HepG2 (cell line): ENCODE measurements at regions not wholly inside any gene's neighbourhood (a gene's known extent, or its start where the extent isn't known, plus 50 kb on each side); places are given as distances from the start of the nearest gene placed in this dataset.
A peak's percentile ranks its signal among the peaks of the same experiment; 100 is the strongest.
"Not testable (repeated sequence)": the region's sequence is repeated elsewhere in the genome, so short reads cannot be mapped to it uniquely, and the experiment has no call there.

Experiments used
- ATAC-seq: fragments of 200-7000 bp; cut with Tn5 transposase; 3 replicates; pipeline ENCODE4 v1.9.1; 2020; ENCODE audit warnings: mild to moderate bottlenecking, moderate library complexity
- BruUV-seq: library from RNA; stranded (reverse); fragments of 400-500 nt; replicated peaks from 2 replicates; lab custom pipeline; 2021; lab: Mats Ljungman, UMichigan
- CTCF ChIA-PET: fragments of 300-600 bp; formaldehyde crosslinking; extraction: SDS; loops from one replicate; lab custom pipeline; 2021; ENCODE audit warnings: low total read pairs, inconsistent platforms, low intra/inter-chr PET ratio; lab: Yijun Ruan, JAX
- POLR2A ChIA-PET: fragments of 350-600 bp; sonication (Branson Sonifier 250); formaldehyde crosslinking; loops from one replicate; lab custom pipeline; 2020; ENCODE audit warnings: antibody characterized with exemption, inconsistent platforms; lab: Yijun Ruan, JAX
- DNase-seq: peaks from one replicate; pipeline ENCODE4 v3.0.0-alpha.2; 2015; ENCODE audit warnings: low spot score
- FAIRE-seq: peaks from 3 replicates; lab custom pipeline; 2011; peaks lifted over from hg19 to GRCh38; lab: Jason Lieb, UNC
- H2AFZ ChIP-seq: one replicate; pipeline ENCODE4 v1.6.1; 2011; ENCODE audit warnings: low read length, inconsistent platforms
- H3K27ac ChIP-seq: fragments of 300-600 bp; 3 replicates; pipeline ENCODE4 v1.8.0; 2011; ENCODE audit warnings: mixed run types, mild to moderate bottlenecking, mixed read lengths, low read length, inconsistent platforms; ENCODE audit not compliant: insufficient read depth; ENCODE audit errors: extremely low read length
- H3K27me3 ChIP-seq, 2 experiments: fragments of 200-600 bp in 1 of 2; 2 replicates in 1 of 2; 3 replicates in 1 of 2; pipeline versions ENCODE4 v1.6.0 to v1.8.0; 2011; ENCODE audit warnings: low read length in 2 of 2, mild to moderate bottlenecking in 2 of 2, moderate library complexity in 2 of 2, inconsistent platforms in 1 of 2; ENCODE audit not compliant: insufficient read depth in 2 of 2, control insufficient read depth in 1 of 2
- H3K36me3 ChIP-seq, 2 experiments: fragments of 200-600 bp in 1 of 2; replicated peaks in 1 of 2; 2 replicates in 1 of 2; 3 replicates in 1 of 2; pipeline versions ENCODE4 v1.5.1 to v1.8.0; 2011; ENCODE audit warnings: low read length in 2 of 2, inconsistent platforms in 1 of 2; ENCODE audit not compliant: insufficient read depth in 2 of 2, control insufficient read depth in 1 of 2
- H3K4me1 ChIP-seq: 2 replicates; pipeline ENCODE4 v1.5.1; 2012; ENCODE audit warnings: low read length, inconsistent platforms; ENCODE audit not compliant: insufficient read depth
- H3K4me2 ChIP-seq: 2 replicates; pipeline ENCODE4 v1.6.0; 2011; ENCODE audit warnings: low read depth, low read length, inconsistent platforms
- H3K4me3 ChIP-seq, 3 experiments: fragments of 200-600 bp in 1 of 3; sonication (generic), shearing (Covaris generic) in 1 of 3; replicated peaks in 1 of 3; 2 replicates each; pipeline ENCODE4 v1.5.1; 2011 to 2016; ENCODE audit warnings: low read length in 3 of 3, inconsistent platforms in 2 of 3, low read depth in 2 of 3, mild to moderate bottlenecking in 2 of 3, control low read depth in 1 of 3, mixed read lengths in 1 of 3; ENCODE audit not compliant: insufficient read depth in 1 of 3
- H3K79me2 ChIP-seq: one replicate; pipeline ENCODE4 v1.6.1; 2011; ENCODE audit warnings: low read length, inconsistent platforms; ENCODE audit not compliant: insufficient read depth
- H3K9ac ChIP-seq: 2 replicates; pipeline ENCODE4 v1.6.0; 2011; ENCODE audit warnings: mild to moderate bottlenecking, low read depth, low read length, inconsistent platforms; ENCODE audit not compliant: insufficient read depth
- H3K9me3 ChIP-seq: 2 replicates; pipeline ENCODE4 v1.5.1; 2012; ENCODE audit warnings: mild to moderate bottlenecking, low read length
- H4K20me1 ChIP-seq: 2 replicates; pipeline ENCODE4 v1.6.0; 2011; ENCODE audit warnings: inconsistent platforms, mild to moderate bottlenecking, low read length, moderate library complexity; ENCODE audit not compliant: insufficient read depth
- ATF2 ChIP-seq: sonication (generic); formaldehyde crosslinking; IDR thresholded peaks from 2 replicates; pipeline ENCODE4 v1.4.0; 2020; ENCODE audit warnings: missing genetic modification reagents
- CHD4 ChIP-seq: fragments of 200-600 bp; sonication (generic); IDR thresholded peaks from 2 replicates; pipeline ENCODE4 v1.7.0; 2017; ENCODE audit warnings: mild to moderate bottlenecking, low read length, borderline replicate concordance
- DNMT1 ChIP-seq: sonication (generic); formaldehyde crosslinking; IDR thresholded peaks from 2 replicates; pipeline ENCODE4 v1.5.1; 2020; ENCODE audit warnings: mild to moderate bottlenecking, missing genetic modification reagents
- EZH2 ChIP-seq: conservative IDR thresholded peaks from 2 replicates; pipeline ENCODE4 v1.6.1; 2012; ENCODE audit warnings: mild to moderate bottlenecking, low read depth, low read length, moderate library complexity
- FOXM1 ChIP-seq: sonication (generic); formaldehyde crosslinking; IDR thresholded peaks from 2 replicates; pipeline ENCODE4 v1.5.0; 2020; ENCODE audit warnings: missing genetic modification reagents
- MAFF ChIP-seq: IDR thresholded peaks from 2 replicates; pipeline ENCODE4 v1.6.1; 2011; ENCODE audit warnings: low read depth, low read length, improper control_type of control experiment
- MAFK ChIP-seq, 2 experiments: IDR thresholded peaks in 1 of 2; conservative IDR thresholded peaks in 1 of 2; 2 replicates each; pipeline ENCODE4 v1.6.1; 2011; ENCODE audit warnings: improper control_type of control experiment in 2 of 2, low read length in 2 of 2
- MYC ChIP-seq: sonication (generic); formaldehyde crosslinking; IDR thresholded peaks from 2 replicates; pipeline ENCODE4 v1.9.0; 2021; ENCODE audit warnings: missing genetic modification reagents, borderline replicate concordance
- RBM39 ChIP-seq: fragments of 200-400 bp; formaldehyde crosslinking; IDR thresholded peaks from one replicate; pipeline ENCODE4 v1.6.1; 2018; ENCODE audit warnings: antibody characterized with exemption, mild to moderate bottlenecking, low read depth, low read length; ENCODE audit not compliant: poor library complexity, severe bottlenecking
- SALL2 ChIP-seq: sonication (generic); formaldehyde crosslinking; IDR thresholded peaks from 2 replicates; pipeline ENCODE4 v1.8.1; 2023; ENCODE audit warnings: mild to moderate bottlenecking, missing genetic modification reagents, inconsistent platforms
- STAT5B ChIP-seq: sonication (generic); formaldehyde crosslinking; IDR thresholded peaks from 2 replicates; pipeline ENCODE4 v1.4.0; 2020; ENCODE audit warnings: missing genetic modification reagents
- TERF1 ChIP-seq: sonication (generic); formaldehyde crosslinking; IDR thresholded peaks from 2 replicates; pipeline ENCODE4 v1.8.0; 2022; ENCODE audit warnings: mild to moderate bottlenecking, missing genetic modification reagents, moderate library complexity
- ZNF253 ChIP-seq: sonication (generic); formaldehyde crosslinking; IDR thresholded peaks from 2 replicates; pipeline ENCODE4 v1.8.0; 2022; ENCODE audit warnings: mild to moderate bottlenecking, missing genetic modification reagents, borderline replicate concordance
- ZNF607 ChIP-seq: sonication (generic); formaldehyde crosslinking; IDR thresholded peaks from 2 replicates; pipeline ENCODE4 v1.5.1; 2020; ENCODE audit warnings: missing genetic modification reagents, mild to moderate bottlenecking, borderline replicate concordance
- ZSCAN21 ChIP-seq: sonication (generic); formaldehyde crosslinking; IDR thresholded peaks from 2 replicates; pipeline ENCODE4 v1.8.0; 2022; ENCODE audit warnings: mild to moderate bottlenecking, missing genetic modification reagents, moderate library complexity, borderline replicate concordance
- ZSCAN31 ChIP-seq: sonication (generic); formaldehyde crosslinking; IDR thresholded peaks from 2 replicates; pipeline ENCODE4 v1.5.0; 2020; ENCODE audit warnings: low read depth, mild to moderate bottlenecking, missing genetic modification reagents
- WGBS: methylation state at CpG from one replicate; pipeline ENCODE4 v1.1.6; 2017; ENCODE audit warnings: low lambda C conversion rate; 5-methylcytosine and 5-hydroxymethylcytosine counted together
- in situ Hi-C: cut with HindIII; loops from 2 replicates; pipeline ENCODE4 v1.10.0; 2017; ENCODE audit warnings: low pct_unique_long_range_greater_than_20kb; ENCODE audit not compliant: extremely low pct_ligation_motif_present
- intact Hi-C: fragments of 100-400 bp; cut with micrococcal nuclease; formaldehyde crosslinking; loops from one replicate; pipeline ENCODE4 v1.10.0; 2022; ENCODE audit not compliant: unreplicated experiment

- 0% methylated on average over 1 of the region's 1 CpG for WGBS
- H3K79me2 ChIP-seq, in situ Hi-C loops, H2AFZ ChIP-seq, H3K36me3 ChIP-seq, H3K4me1 ChIP-seq, H3K9ac ChIP-seq, ATAC-seq, H3K4me3 ChIP-seq, H3K27me3 ChIP-seq, H3K4me2 ChIP-seq, BruUV-seq, DNase-seq, POLR2A ChIA-PET, H4K20me1 ChIP-seq, H3K27ac ChIP-seq, intact Hi-C loops, CTCF ChIA-PET, H3K9me3 ChIP-seq, FAIRE-seq: not testable (repeated sequence)
These were observed 104.3 kb upstream of the UNC5B start for GRCh38 chr10:71108042-71108441.

- H3K9me3 ChIP-seq: peaks cover 21% of the 10 kb centered on the region
- no peaks in the 10 kb centered on the region for H3K4me1 ChIP-seq
- no peak overlapping the region for H3K9ac ChIP-seq
- no peaks in the 10 kb centered on the region for H3K79me2 ChIP-seq
- no peak overlapping the region for H3K27ac ChIP-seq
- TF ChIP-seq STAT5B (CRISPR knock-in tag) (no peak), ZSCAN31 (CRISPR knock-in tag) (no peak), ZSCAN21 (CRISPR knock-in tag) (no peak), FOXM1 (CRISPR knock-in tag) (no peak), CHD4 (no peak), ZNF253 (CRISPR knock-in tag) (no peak), TERF1 (no peak), SALL2 (no peak), RBM39 (no peak), EZH2 (no peak), MYC (no peak), ZNF607 (CRISPR knock-in tag) (no peak), MAFK (conservative IDR thresholded peaks at IDR 0.05 in 1 of 2, IDR thresholded peaks at IDR 0.05 in 1 of 2; ENCODE audit: low read length in 2 of 2) (peak; percentile 48 to 81; a peak in 3 of 4 replicates), ATF2 (CRISPR knock-in tag) (no peak), MAFF (peak; percentile 68), DNMT1 (no peak)
- H2AFZ ChIP-seq: no peak overlapping the region
- WGBS: 0% methylated on average over 2 of the region's 2 CpGs
- intact Hi-C loops: no loop called here
- ChIA-PET POLR2A (no interaction called here), CTCF (no interaction called here)
- BruUV-seq: no TSS peak
- H3K36me3 ChIP-seq: no peaks in the 10 kb centered on the region
- ATAC-seq (no peak), FAIRE-seq (no peak), DNase-seq (no peak)
- H4K20me1 ChIP-seq: no peaks in the 10 kb centered on the region
- no peak overlapping the region for H3K4me2 ChIP-seq
- H3K4me3 ChIP-seq: no peak overlapping the region
- in situ Hi-C loops: no loop called here
- H3K27me3 ChIP-seq: no peaks in the 10 kb centered on the region; a peak in 1 of 5 replicates
These were observed 100.1 kb upstream of the UNC5B start for GRCh38 chr10:71112138-71112785.
